ENCODE measurements at regions not wholly inside any gene's neighbourhood (a gene's known extent, or its start where the extent isn't known, plus 50 kb on each side); places are given as distances from the start of the nearest gene placed in this dataset.
"Not testable (repeated sequence)": the region's sequence is repeated elsewhere in the genome, so short reads cannot be mapped to it uniquely, and the experiment has no call there.

- Mint-ChIP-seq H3K9me3 (peaks cover 7% of the 10 kb centered on the region), H3K4me1 (ENCODE audit: low read depth in 2 of 2) (no peaks in the 10 kb centered on the region), H3K4me3 (no peak overlapping the region), H3K27me3 (peaks cover 3 to 7% of the 10 kb centered on the region in 2 donors), H3K36me3 (peaks cover 10% of the 10 kb centered on the region), H3K27ac (no peak overlapping the region)
- DNase-seq (ENCODE audit: low spot score) (no peak), ATAC-seq (no peak)
Measured at GRCh38 chr3:3372210-3372777, 192.8 kb upstream of the CRBN start.

- H3K27ac Mint-ChIP-seq: no peak overlapping the region
- H3K36me3 Mint-ChIP-seq: no peaks in the 10 kb centered on the region
- H3K9me3 Mint-ChIP-seq: no peaks in the 10 kb centered on the region
Measured at GRCh38 chr3:3368306-3368705, 188.8 kb upstream of the CRBN start.

GRCh38 chr3:3366386-3366785 is 186.9 kb upstream of the CRBN start:
- Mint-ChIP-seq H3K27ac (no peak overlapping the region), H3K36me3 (no peaks in the 10 kb centered on the region), H3K4me1 (ENCODE audit: low read depth in 2 of 2) (no peaks in the 10 kb centered on the region), H3K27me3 (no peaks in the 10 kb centered on the region), H3K9me3 (no peaks in the 10 kb centered on the region), H3K4me3 (no peak overlapping the region)
- DNase-seq (ENCODE audit: low spot score): no peak
- ATAC-seq: peak in 1 of 2 donors; percentile 24

More at GRCh38 chr3:3368306-3368705, 188.8 kb upstream of the CRBN start:
- H3K4me1 Mint-ChIP-seq (ENCODE audit: low read depth in 2 of 2): no peaks in the 10 kb centered on the region
- ATAC-seq: no peak
- no peak for DNase-seq (ENCODE audit: low spot score)
- H3K27me3 Mint-ChIP-seq: no peaks in the 10 kb centered on the region
- H3K4me3 Mint-ChIP-seq: no peak overlapping the region

- no peak for DNase-seq (ENCODE audit: low spot score)
Measured at GRCh38 chr3:3365716-3366115, 186.2 kb upstream of the CRBN start.

DNA sequence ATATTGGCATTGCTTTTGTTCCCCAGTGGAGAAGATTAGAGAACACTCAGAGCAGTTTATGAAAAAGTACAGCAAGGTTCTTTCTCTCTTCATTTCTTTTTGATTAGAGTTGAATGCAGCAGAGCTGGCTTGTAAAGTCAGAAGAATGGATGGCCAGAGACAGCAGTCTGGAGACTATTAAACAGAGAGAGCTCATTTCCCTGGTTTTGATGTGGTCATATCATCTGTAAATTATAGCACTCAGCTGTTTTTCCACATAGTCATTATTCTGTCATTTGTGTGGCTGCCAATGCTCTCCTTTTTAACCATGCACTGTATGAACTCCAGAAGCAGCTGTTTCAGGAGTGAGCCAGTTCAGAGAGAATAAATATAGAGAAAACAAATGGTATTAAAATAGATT is 177.4 kb upstream of the CRBN start:
- Mint-ChIP-seq H3K4me3 (no peak overlapping the region), H3K27ac (no peak overlapping the region), H3K9me3 (peaks cover 7% of the 10 kb centered on the region), H3K36me3 (no peaks in the 10 kb centered on the region), H3K4me1 (ENCODE audit: low read depth in 2 of 2) (no peaks in the 10 kb centered on the region), H3K27me3 (peaks cover 3 to 6% of the 10 kb centered on the region in 2 donors)
- ATAC-seq (no peak), DNase-seq (ENCODE audit: low spot score) (no peak)

More at GRCh38 chr3:3365716-3366115, 186.2 kb upstream of the CRBN start:
- H3K27me3 Mint-ChIP-seq: no peaks in the 10 kb centered on the region
- ATAC-seq: no peak
- no peaks in the 10 kb centered on the region for H3K36me3 Mint-ChIP-seq
- H3K9me3 Mint-ChIP-seq: no peaks in the 10 kb centered on the region
- H3K4me3 Mint-ChIP-seq: no peak overlapping the region
- no peak overlapping the region for H3K27ac Mint-ChIP-seq
- no peaks in the 10 kb centered on the region for H3K4me1 Mint-ChIP-seq (ENCODE audit: low read depth in 2 of 2)

DNA sequence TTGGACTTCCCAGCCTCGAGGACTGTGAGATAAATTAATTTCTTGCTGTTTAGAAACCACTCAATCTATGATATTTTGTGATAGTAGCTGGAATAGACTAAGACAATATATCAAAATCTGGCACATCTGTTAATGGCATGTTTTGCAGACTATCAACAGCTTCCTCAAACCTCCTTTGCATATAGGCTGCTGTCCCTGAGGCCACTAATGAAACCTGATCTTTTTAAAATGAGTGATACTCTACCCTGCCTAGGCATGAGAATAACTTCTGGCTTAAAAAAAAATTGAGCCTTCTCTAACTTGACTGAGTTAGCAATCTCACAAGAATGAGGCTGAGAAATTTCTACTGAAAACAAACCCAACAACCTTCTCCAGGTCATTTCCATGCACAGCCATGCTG is 176.0 kb upstream of the CRBN start:
- peaks cover 7% of the 10 kb centered on the region for H3K9me3 Mint-ChIP-seq

DNA sequence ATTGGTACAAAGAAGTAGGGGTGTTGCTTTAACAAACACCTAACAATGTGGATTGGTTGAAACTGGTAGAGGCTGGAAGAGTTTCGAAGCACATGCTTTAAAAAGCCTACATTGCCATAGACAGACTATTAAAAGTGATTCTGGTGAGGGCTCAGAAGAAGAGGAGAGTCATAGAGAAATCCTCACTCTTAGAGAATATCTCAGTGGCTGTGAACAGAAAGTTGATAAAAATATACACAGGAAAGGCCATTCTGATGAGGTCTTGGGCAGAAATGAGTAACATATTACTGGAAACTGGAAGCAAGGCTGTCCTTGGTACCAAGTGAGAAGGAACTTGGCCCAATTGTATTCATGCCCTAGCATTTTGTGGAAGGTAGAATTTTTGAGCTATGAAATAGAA is 173.7 kb upstream of the CRBN start:
- H3K36me3 Mint-ChIP-seq: no peaks in the 10 kb centered on the region
- peaks cover 3 to 6% of the 10 kb centered on the region in 2 donors for H3K27me3 Mint-ChIP-seq
- H3K27ac Mint-ChIP-seq: no peak overlapping the region
- ATAC-seq (peak; percentile 33 to 43), DNase-seq (ENCODE audit: low spot score) (no peak)
- H3K4me3 Mint-ChIP-seq: no peak overlapping the region
- H3K4me1 Mint-ChIP-seq (ENCODE audit: low read depth in 2 of 2): no peaks in the 10 kb centered on the region
- H3K9me3 Mint-ChIP-seq: peaks cover 7% of the 10 kb centered on the region

More for the DNA sequence above, 176.0 kb upstream of the CRBN start:
- no peaks in the 10 kb centered on the region for H3K36me3 Mint-ChIP-seq
- no peaks in the 10 kb centered on the region for H3K4me1 Mint-ChIP-seq (ENCODE audit: low read depth in 2 of 2)
- no peak overlapping the region for H3K27ac Mint-ChIP-seq
- H3K4me3 Mint-ChIP-seq: no peak overlapping the region
- no peak for ATAC-seq
- H3K27me3 Mint-ChIP-seq: peaks cover 3 to 6% of the 10 kb centered on the region in 2 donors
- DNase-seq (ENCODE audit: low spot score): no peak

GRCh38 chr3:3351226-3351625 is 171.7 kb upstream of the CRBN start:
- no peak overlapping the region for H3K27ac Mint-ChIP-seq
- H3K4me1 Mint-ChIP-seq (ENCODE audit: low read depth in 2 of 2): no peaks in the 10 kb centered on the region
- no peaks in the 10 kb centered on the region for H3K9me3 Mint-ChIP-seq
- no peak overlapping the region for H3K4me3 Mint-ChIP-seq
- H3K36me3 Mint-ChIP-seq: no peaks in the 10 kb centered on the region
- DNase-seq (ENCODE audit: low spot score) (no peak), ATAC-seq (no peak)
- H3K27me3 Mint-ChIP-seq: no peaks in the 10 kb centered on the region

DNA sequence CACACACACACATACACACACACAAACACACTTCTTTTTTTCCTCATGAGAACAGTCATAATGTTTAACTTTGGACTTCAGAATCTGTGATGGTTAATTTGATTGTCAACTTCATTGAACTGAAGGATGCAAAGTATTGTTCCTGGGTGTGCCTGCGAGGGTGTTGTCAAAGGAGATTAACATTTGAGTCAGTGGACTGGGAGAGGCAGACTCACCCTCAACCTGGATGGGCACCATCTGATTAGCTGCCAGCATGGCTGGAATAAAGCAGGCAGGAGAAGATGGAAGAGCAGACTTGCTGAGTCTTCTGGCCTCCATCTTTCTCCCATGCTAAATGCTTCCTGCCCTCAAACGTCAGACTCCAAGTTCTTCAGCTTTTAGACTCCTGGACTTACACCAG is 167.6 kb upstream of the CRBN start:
- ATAC-seq, H3K27me3 Mint-ChIP-seq: not testable (repeated sequence)

GRCh38 chr3:3346556-3346955 is 167.1 kb upstream of the CRBN start:
- DNase-seq (ENCODE audit: low spot score): no peak
- H3K36me3 Mint-ChIP-seq: no peaks in the 10 kb centered on the region
- no peaks in the 10 kb centered on the region for H3K4me1 Mint-ChIP-seq (ENCODE audit: low read depth in 2 of 2)
- no peak overlapping the region for H3K27ac Mint-ChIP-seq
- ATAC-seq: no peak
- no peaks in the 10 kb centered on the region for H3K9me3 Mint-ChIP-seq
- no peak overlapping the region for H3K4me3 Mint-ChIP-seq
- peaks cover 8 to 10% of the 10 kb centered on the region in 2 donors for H3K27me3 Mint-ChIP-seq

More for the DNA sequence above, 167.6 kb upstream of the CRBN start:
- not testable (repeated sequence) for H3K4me1 Mint-ChIP-seq (ENCODE audit: low read depth in 2 of 2); H3K9me3 Mint-ChIP-seq; H3K4me3 Mint-ChIP-seq; DNase-seq (ENCODE audit: low spot score); H3K27ac Mint-ChIP-seq; H3K36me3 Mint-ChIP-seq

GRCh38 chr3:3342141-3342540 is 162.7 kb upstream of the CRBN start:
- H3K27me3 Mint-ChIP-seq: peaks cover 10 to 14% of the 10 kb centered on the region in 2 donors
- no peaks in the 10 kb centered on the region for H3K9me3 Mint-ChIP-seq
- DNase-seq (ENCODE audit: low spot score): no peak
- ATAC-seq: no peak
- no peaks in the 10 kb centered on the region for H3K36me3 Mint-ChIP-seq
- H3K4me1 Mint-ChIP-seq (ENCODE audit: low read depth in 2 of 2): no peaks in the 10 kb centered on the region
- H3K27ac Mint-ChIP-seq: no peak overlapping the region
- no peak overlapping the region for H3K4me3 Mint-ChIP-seq

DNA sequence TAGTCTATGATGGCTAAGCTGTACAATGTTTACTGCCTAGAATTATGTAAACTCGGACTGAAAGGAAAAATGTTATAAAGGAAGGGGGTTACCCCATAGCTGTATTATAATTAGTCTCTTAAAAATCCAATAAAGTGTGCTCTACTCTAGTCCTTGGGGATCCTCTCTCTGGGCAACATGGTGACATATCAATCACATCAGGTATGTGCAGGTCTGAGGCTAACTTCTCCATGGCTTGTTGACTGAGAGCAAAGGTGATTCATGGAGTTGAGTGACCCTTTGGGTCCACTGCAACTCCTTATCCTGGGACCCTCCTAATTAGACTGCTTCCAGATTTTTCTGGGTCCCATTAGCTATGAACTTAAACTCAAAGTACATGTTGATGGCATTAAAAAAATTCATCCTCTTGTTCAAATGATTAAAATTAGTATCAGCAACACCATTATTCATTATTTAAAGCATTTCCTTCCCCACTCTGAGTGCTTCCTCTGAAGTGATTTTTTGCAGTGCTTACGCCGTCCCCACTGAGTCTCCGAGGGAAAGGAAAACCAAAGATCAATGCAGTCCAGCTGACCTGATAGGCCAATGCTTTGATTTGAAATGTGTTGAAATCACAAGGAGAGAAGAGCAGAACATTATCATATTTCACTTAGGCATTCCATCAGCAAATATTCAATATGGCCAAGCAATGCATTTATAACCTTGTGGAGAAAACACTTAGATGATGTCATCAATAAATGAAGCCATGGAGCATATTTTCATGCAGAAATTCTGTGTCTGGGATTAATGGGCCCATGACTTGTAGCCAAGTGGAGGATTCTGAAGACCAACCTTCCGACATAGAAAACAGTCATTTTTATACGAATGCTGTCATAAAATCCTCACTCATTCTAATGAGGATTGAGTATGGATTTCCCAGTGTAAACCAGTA is 161.7 kb upstream of the CRBN start:
- Mint-ChIP-seq H3K4me3 (no peak overlapping the region), H3K9me3 (no peaks in the 10 kb centered on the region), H3K27me3 (peaks cover 10 to 14% of the 10 kb centered on the region in 2 donors), H3K4me1 (ENCODE audit: low read depth in 2 of 2) (no peaks in the 10 kb centered on the region), H3K27ac (no peak overlapping the region), H3K36me3 (no peaks in the 10 kb centered on the region)
- no peak for DNase-seq (ENCODE audit: low spot score)
- no peak for ATAC-seq

DNA sequence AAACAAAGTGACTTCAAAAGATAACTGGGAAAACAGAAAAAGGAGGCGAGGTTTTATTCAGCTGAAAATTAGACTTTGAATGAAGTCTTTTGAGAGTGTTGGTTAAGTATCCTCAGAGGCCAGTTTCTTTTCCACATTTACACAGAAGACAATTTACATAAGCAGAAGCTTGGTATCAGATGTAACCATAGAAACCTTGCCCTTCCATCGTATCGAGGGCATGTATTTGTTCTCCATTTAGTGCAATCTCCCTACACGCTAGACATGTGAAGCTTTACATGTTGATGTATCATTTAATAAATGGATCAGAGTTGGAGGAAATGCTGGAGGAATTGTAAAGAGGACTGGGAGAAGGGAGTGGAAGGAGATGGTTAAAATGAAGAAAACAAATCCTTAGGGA is 161.0 kb upstream of the CRBN start:
- H3K27ac Mint-ChIP-seq: no peak overlapping the region
- DNase-seq (ENCODE audit: low spot score) (no peak), ATAC-seq (no peak)
- no peaks in the 10 kb centered on the region for H3K36me3 Mint-ChIP-seq
- peaks cover 8 to 14% of the 10 kb centered on the region in 2 donors for H3K27me3 Mint-ChIP-seq
- no peaks in the 10 kb centered on the region for H3K9me3 Mint-ChIP-seq
- no peaks in the 10 kb centered on the region for H3K4me1 Mint-ChIP-seq (ENCODE audit: low read depth in 2 of 2)
- H3K4me3 Mint-ChIP-seq: no peak overlapping the region

DNA sequence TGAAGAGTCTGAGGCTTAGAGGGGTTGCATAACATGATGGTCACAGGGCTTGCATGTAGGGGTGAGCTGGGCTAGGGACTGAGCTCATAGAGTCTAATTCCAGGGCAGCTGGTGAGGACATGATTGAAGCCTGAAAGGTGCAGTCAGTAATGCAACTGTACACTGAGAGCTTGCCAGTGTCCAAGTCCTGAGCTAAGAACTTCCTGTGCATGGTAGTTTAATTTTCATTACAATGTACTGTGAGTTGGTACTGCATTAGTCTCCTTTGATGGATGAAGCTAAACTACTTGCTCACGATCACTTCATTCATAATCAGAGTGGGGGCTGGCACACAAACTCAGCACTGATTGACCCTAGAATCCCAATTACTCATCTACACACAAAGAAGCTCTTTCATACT is 156.4 kb upstream of the CRBN start:
- H3K4me1 Mint-ChIP-seq (ENCODE audit: low read depth in 2 of 2): no peaks in the 10 kb centered on the region
- H3K36me3 Mint-ChIP-seq: no peaks in the 10 kb centered on the region
- no peak for ATAC-seq
- DNase-seq (ENCODE audit: low spot score): no peak
- no peaks in the 10 kb centered on the region for H3K9me3 Mint-ChIP-seq
- H3K27ac Mint-ChIP-seq: no peak overlapping the region
- H3K4me3 Mint-ChIP-seq: no peak overlapping the region
- peaks cover 0 to 5% of the 10 kb centered on the region in 2 donors for H3K27me3 Mint-ChIP-seq

Measured in natural killer cell treated with Interleukin-12 subunit alpha and Interleukin-12 subunit beta and Interleukin-15 and Interleukin-18, amount 100 ng/mL, for 72 hours (primary cell).